ENCODE measurements at regions not wholly inside any gene's neighbourhood (a gene's known extent, or its start where the extent isn't known, plus 50 kb on each side); places are given as distances from the start of the nearest gene placed in this dataset.

- TF ChIP-seq EZH2 (IDR thresholded peaks at IDR 0.05) = no peak
- TF ChIP-seq CTCF (IDR thresholded peaks at IDR 0.05) = no peak
- TF ChIP-seq EZH2phosphoT487 (IDR thresholded peaks at IDR 0.05) = no peak
Observed at GRCh38 chr2:7577769-7578168, 660.6 kb downstream of the RNF144A start.
